ENCODE measurements at regions not wholly inside any gene's neighbourhood (a gene's known extent, or its start where the extent isn't known, plus 50 kb on each side); places are given as distances from the start of the nearest gene placed in this dataset.
"Not testable (repeated sequence)": the region's sequence is repeated elsewhere in the genome, so short reads cannot be mapped to it uniquely, and the experiment has no call there.

DNA sequence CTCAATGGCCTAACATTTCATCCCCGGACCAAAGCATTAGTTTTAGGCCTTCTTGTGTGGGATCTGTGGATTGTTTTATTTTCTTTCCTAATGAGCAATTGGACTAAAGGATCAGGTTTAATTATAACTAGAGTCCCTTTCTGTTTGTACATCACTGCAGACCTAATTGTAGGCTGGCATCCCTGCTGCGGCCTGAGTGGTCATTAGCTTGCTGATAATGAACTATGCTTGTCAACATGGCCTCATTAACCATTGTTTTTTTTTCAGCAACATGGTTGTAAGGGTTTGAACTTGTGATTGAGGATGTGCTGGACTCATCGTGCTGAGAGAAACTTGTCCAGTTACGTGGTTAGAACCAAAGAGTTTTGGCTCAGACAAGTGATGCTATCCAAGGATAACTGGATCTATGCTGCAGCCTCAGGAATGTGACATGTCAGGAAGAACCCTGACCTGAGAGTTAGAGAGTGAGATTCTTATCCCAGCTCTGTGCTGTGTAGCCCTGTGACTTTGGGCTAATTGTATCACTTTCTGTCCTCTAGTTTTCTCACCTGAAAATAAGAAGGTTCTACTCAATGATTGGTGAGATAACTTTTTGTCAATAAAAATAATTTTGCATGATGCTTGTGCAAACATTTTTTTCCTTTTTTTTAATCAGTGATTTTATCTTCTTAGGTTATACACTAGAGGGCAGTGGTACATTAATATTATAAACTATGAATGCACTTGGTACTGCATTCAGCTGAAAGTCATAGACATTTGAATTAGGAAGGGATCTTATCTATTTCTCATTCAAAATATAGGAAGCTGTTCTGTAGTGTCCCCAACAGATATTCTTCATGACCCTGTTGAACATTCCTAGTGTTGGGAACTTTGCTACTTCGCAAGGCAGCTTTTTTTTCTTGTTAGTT, 140.9 kb downstream of the RNF144B start:
- no peaks in the 10 kb centered on the region for H3K36me3 ChIP-seq (ENCODE audit: control insufficient read depth, insufficient read depth, low read length)
- H3K4me1 ChIP-seq (ENCODE audit: control insufficient read depth, insufficient read depth, low read length, poor library complexity, severe bottlenecking) = no peaks in the 10 kb centered on the region
- H3K27me3 ChIP-seq (replicated peaks; ENCODE audit: control insufficient read depth, insufficient read depth, low read length, poor library complexity, severe bottlenecking) = no peaks in the 10 kb centered on the region
- no peak overlapping the region for H3K27ac ChIP-seq (ENCODE audit: insufficient read depth, low read length, poor library complexity, severe bottlenecking)
- H3K9me3 ChIP-seq (ENCODE audit: control insufficient read depth, low read length) = no peaks in the 10 kb centered on the region
- H3K4me3 ChIP-seq (ENCODE audit: insufficient read depth, low read depth, low read length, poor library complexity, severe bottlenecking) = no peak overlapping the region
- DNase-seq = no peak

- no peak for DNase-seq
- Histone ChIP-seq H3K27ac (ENCODE audit: insufficient read depth, low read length, poor library complexity, severe bottlenecking) (no peak overlapping the region), H3K9me3 (ENCODE audit: control insufficient read depth, low read length) (no peaks in the 10 kb centered on the region), H3K4me1 (ENCODE audit: control insufficient read depth, insufficient read depth, low read length, poor library complexity, severe bottlenecking) (no peaks in the 10 kb centered on the region), H3K4me3 (ENCODE audit: insufficient read depth, low read depth, low read length, poor library complexity, severe bottlenecking) (no peak overlapping the region), H3K27me3 (replicated peaks; ENCODE audit: control insufficient read depth, insufficient read depth, low read length, poor library complexity, severe bottlenecking) (no peaks in the 10 kb centered on the region), H3K36me3 (ENCODE audit: control insufficient read depth, insufficient read depth, low read length) (no peaks in the 10 kb centered on the region)
Observed at GRCh38 chr6:18530201-18530600, 143.1 kb downstream of the RNF144B start.

DNA sequence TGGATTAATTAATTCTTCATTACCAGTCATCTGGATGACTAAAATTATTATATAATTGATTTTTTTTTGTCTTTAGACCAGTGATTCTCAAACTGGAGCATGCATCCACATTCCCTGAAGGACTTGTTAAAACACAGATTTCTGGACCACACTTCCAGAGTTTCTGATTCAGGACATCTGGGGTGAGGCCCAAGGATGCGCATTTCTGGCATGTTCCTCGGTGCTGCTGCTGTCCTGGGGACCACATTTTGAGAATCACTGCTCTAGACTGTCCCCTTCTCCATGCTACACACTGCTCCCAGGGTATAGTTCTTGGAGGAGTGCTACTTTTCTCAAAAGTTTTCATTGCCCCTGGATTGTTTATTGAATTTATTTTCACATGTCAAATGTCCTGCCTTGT, 145.0 kb downstream of the RNF144B start:
- H3K9me3 ChIP-seq (ENCODE audit: control insufficient read depth, low read length) = no peaks in the 10 kb centered on the region
- H3K4me1 ChIP-seq (ENCODE audit: control insufficient read depth, insufficient read depth, low read length, poor library complexity, severe bottlenecking) = no peaks in the 10 kb centered on the region
- H3K4me3 ChIP-seq (ENCODE audit: insufficient read depth, low read depth, low read length, poor library complexity, severe bottlenecking) = no peak overlapping the region
- H3K36me3 ChIP-seq (ENCODE audit: control insufficient read depth, insufficient read depth, low read length) = no peaks in the 10 kb centered on the region
- no peak for DNase-seq
- H3K27ac ChIP-seq (ENCODE audit: insufficient read depth, low read length, poor library complexity, severe bottlenecking) = no peak overlapping the region
- no peaks in the 10 kb centered on the region for H3K27me3 ChIP-seq (replicated peaks; ENCODE audit: control insufficient read depth, insufficient read depth, low read length, poor library complexity, severe bottlenecking)

- Histone ChIP-seq H3K36me3 (ENCODE audit: control insufficient read depth, insufficient read depth, low read length) (no peaks in the 10 kb centered on the region), H3K27ac (ENCODE audit: insufficient read depth, low read length, poor library complexity, severe bottlenecking) (no peak overlapping the region), H3K4me3 (ENCODE audit: insufficient read depth, low read depth, low read length, poor library complexity, severe bottlenecking) (no peak overlapping the region), H3K4me1 (ENCODE audit: control insufficient read depth, insufficient read depth, low read length, poor library complexity, severe bottlenecking) (no peaks in the 10 kb centered on the region), H3K9me3 (ENCODE audit: control insufficient read depth, low read length) (no peaks in the 10 kb centered on the region), H3K27me3 (replicated peaks; ENCODE audit: control insufficient read depth, insufficient read depth, low read length, poor library complexity, severe bottlenecking) (no peaks in the 10 kb centered on the region)
- DNase-seq = no peak
Observed at GRCh38 chr6:18533793-18534192, 146.6 kb downstream of the RNF144B start.

DNA sequence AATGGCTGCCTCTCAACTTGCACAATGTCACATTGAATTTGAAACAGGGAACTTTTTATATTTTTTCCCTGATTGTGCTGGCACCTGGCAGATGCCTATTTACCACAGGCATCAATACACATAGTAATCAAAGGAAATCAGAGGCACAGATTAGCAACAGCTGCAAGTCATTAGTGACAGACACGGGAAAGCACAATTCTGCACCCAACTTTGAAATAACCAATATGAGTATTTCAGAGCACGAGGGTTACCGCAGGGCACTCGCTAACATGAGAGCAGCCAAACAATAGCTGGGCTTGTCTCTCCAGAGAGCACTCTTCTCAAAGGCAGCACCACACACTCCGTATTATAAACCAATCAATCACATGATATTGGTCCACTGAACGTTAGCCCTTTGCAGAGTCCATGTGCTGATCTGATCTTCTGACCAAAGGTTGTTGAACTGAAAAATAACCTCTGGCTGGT, 149.5 kb downstream of the RNF144B start:
- H3K27me3 ChIP-seq (replicated peaks; ENCODE audit: control insufficient read depth, insufficient read depth, low read length, poor library complexity, severe bottlenecking) = no peaks in the 10 kb centered on the region
- H3K9me3 ChIP-seq (ENCODE audit: control insufficient read depth, low read length) = no peaks in the 10 kb centered on the region
- no peaks in the 10 kb centered on the region for H3K36me3 ChIP-seq (ENCODE audit: control insufficient read depth, insufficient read depth, low read length)
- H3K4me3 ChIP-seq (ENCODE audit: insufficient read depth, low read depth, low read length, poor library complexity, severe bottlenecking) = no peak overlapping the region
- H3K27ac ChIP-seq (ENCODE audit: insufficient read depth, low read length, poor library complexity, severe bottlenecking) = no peak overlapping the region
- no peaks in the 10 kb centered on the region for H3K4me1 ChIP-seq (ENCODE audit: control insufficient read depth, insufficient read depth, low read length, poor library complexity, severe bottlenecking)
- no peak for DNase-seq

DNA sequence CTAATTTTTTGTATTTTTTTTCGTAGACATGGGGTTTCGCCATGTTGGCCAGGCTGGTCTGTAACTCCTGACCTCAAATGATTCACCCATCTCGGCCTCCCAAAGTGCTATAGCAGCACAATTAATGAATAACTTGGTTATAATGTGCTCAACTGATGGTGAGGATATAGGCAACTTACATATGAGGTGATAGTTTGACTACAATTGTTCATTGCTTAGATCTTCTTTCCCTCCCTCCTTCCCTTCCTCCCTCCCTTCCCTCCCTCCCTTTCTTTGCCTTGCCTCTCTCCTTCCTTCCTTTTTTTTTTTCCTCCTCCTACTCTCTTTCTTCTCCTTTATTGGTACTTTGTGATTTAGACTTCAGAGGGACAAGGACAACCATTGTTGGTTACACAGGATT, 151.2 kb downstream of the RNF144B start:
- Histone ChIP-seq H3K27ac (ENCODE audit: insufficient read depth, low read length, poor library complexity, severe bottlenecking) (no peak overlapping the region), H3K36me3 (ENCODE audit: control insufficient read depth, insufficient read depth, low read length) (no peaks in the 10 kb centered on the region), H3K27me3 (replicated peaks; ENCODE audit: control insufficient read depth, insufficient read depth, low read length, poor library complexity, severe bottlenecking) (no peaks in the 10 kb centered on the region), H3K9me3 (ENCODE audit: control insufficient read depth, low read length) (no peaks in the 10 kb centered on the region), H3K4me1 (ENCODE audit: control insufficient read depth, insufficient read depth, low read length, poor library complexity, severe bottlenecking) (no peaks in the 10 kb centered on the region), H3K4me3 (ENCODE audit: insufficient read depth, low read depth, low read length, poor library complexity, severe bottlenecking) (no peak overlapping the region)
- no peak for DNase-seq

GRCh38 chr6:18543051-18543450, 155.9 kb downstream of the RNF144B start:
- H3K27ac ChIP-seq (ENCODE audit: insufficient read depth, low read length, poor library complexity, severe bottlenecking) = no peak overlapping the region

GRCh38 chr6:18545142-18545541, 158.0 kb downstream of the RNF144B start:
- H3K4me1 ChIP-seq (ENCODE audit: control insufficient read depth, insufficient read depth, low read length, poor library complexity, severe bottlenecking); H3K27ac ChIP-seq (ENCODE audit: insufficient read depth, low read length, poor library complexity, severe bottlenecking); H3K36me3 ChIP-seq (ENCODE audit: control insufficient read depth, insufficient read depth, low read length); H3K4me3 ChIP-seq (ENCODE audit: insufficient read depth, low read depth, low read length, poor library complexity, severe bottlenecking); DNase-seq; H3K9me3 ChIP-seq (ENCODE audit: control insufficient read depth, low read length); H3K27me3 ChIP-seq (replicated peaks; ENCODE audit: control insufficient read depth, insufficient read depth, low read length, poor library complexity, severe bottlenecking): not testable (repeated sequence)

More at GRCh38 chr6:18543051-18543450, 155.9 kb downstream of the RNF144B start:
- H3K4me1 ChIP-seq (ENCODE audit: control insufficient read depth, insufficient read depth, low read length, poor library complexity, severe bottlenecking) = no peaks in the 10 kb centered on the region
- DNase-seq = no peak
- H3K36me3 ChIP-seq (ENCODE audit: control insufficient read depth, insufficient read depth, low read length) = no peaks in the 10 kb centered on the region
- no peak overlapping the region for H3K4me3 ChIP-seq (ENCODE audit: insufficient read depth, low read depth, low read length, poor library complexity, severe bottlenecking)
- no peaks in the 10 kb centered on the region for H3K9me3 ChIP-seq (ENCODE audit: control insufficient read depth, low read length)
- no peaks in the 10 kb centered on the region for H3K27me3 ChIP-seq (replicated peaks; ENCODE audit: control insufficient read depth, insufficient read depth, low read length, poor library complexity, severe bottlenecking)

- Histone ChIP-seq H3K4me1 (ENCODE audit: control insufficient read depth, insufficient read depth, low read length, poor library complexity, severe bottlenecking) (no peaks in the 10 kb centered on the region), H3K9me3 (ENCODE audit: control insufficient read depth, low read length) (no peaks in the 10 kb centered on the region), H3K4me3 (ENCODE audit: insufficient read depth, low read depth, low read length, poor library complexity, severe bottlenecking) (no peak overlapping the region), H3K27me3 (replicated peaks; ENCODE audit: control insufficient read depth, insufficient read depth, low read length, poor library complexity, severe bottlenecking) (no peaks in the 10 kb centered on the region), H3K27ac (ENCODE audit: insufficient read depth, low read length, poor library complexity, severe bottlenecking) (no peak overlapping the region), H3K36me3 (ENCODE audit: control insufficient read depth, insufficient read depth, low read length) (no peaks in the 10 kb centered on the region)
- no peak for DNase-seq
Observed at GRCh38 chr6:18545726-18546125, 158.6 kb downstream of the RNF144B start.

- no peaks in the 10 kb centered on the region for H3K4me1 ChIP-seq (ENCODE audit: control insufficient read depth, insufficient read depth, low read length, poor library complexity, severe bottlenecking)
- no peak overlapping the region for H3K4me3 ChIP-seq (ENCODE audit: insufficient read depth, low read depth, low read length, poor library complexity, severe bottlenecking)
- H3K27me3 ChIP-seq (replicated peaks; ENCODE audit: control insufficient read depth, insufficient read depth, low read length, poor library complexity, severe bottlenecking) = no peaks in the 10 kb centered on the region
- no peak for DNase-seq
- H3K36me3 ChIP-seq (ENCODE audit: control insufficient read depth, insufficient read depth, low read length) = no peaks in the 10 kb centered on the region
- no peaks in the 10 kb centered on the region for H3K9me3 ChIP-seq (ENCODE audit: control insufficient read depth, low read length)
- H3K27ac ChIP-seq (ENCODE audit: insufficient read depth, low read length, poor library complexity, severe bottlenecking) = no peak overlapping the region
Observed at GRCh38 chr6:18550119-18550518, 163.0 kb downstream of the RNF144B start.
